GM12872 (cell line): ENCODE measurements at regions not wholly inside any gene's neighbourhood (a gene's known extent, or its start where the extent isn't known, plus 50 kb on each side); places are given as distances from the start of the nearest gene placed in this dataset.

ENCODE experiments used
- CTCF ChIP-seq: IDR thresholded peaks from 3 replicates; pipeline ENCODE4 v1.5.1; 2011; ENCODE audit warnings: low read depth, mild to moderate bottlenecking, low read length, moderate library complexity; ENCODE audit not compliant: insufficient read depth

DNA sequence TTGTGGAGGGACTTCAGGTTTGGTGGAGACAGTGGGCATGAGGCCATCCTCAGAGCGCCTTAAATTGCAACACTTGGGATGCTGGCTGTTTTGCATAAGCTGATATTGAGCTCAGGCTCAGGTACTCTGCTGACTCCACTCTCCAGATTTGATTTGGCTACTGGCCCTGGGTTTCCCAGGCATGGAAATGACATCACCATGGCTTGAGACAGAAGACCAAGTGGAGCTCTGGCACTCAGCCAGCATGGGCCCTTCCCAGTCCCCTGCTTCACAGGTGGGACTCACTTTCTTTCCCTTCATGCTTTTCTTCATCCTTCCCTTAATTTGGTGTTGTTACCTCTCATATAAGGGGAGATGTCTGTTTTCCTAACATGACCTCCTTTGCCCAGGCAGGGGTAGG lies 72.0 kb upstream of the IL12B start:
- no peak for TF ChIP-seq CTCF

GRCh38 chr5:159402856-159403255 lies 72.6 kb upstream of the IL12B start:
- no peak for TF ChIP-seq CTCF

- TF ChIP-seq CTCF = no peak
These were observed 73.8 kb upstream of the IL12B start for GRCh38 chr5:159403906-159404681.

- no peak for TF ChIP-seq CTCF
These were observed 75.3 kb upstream of the IL12B start for GRCh38 chr5:159405611-159406031.

DNA sequence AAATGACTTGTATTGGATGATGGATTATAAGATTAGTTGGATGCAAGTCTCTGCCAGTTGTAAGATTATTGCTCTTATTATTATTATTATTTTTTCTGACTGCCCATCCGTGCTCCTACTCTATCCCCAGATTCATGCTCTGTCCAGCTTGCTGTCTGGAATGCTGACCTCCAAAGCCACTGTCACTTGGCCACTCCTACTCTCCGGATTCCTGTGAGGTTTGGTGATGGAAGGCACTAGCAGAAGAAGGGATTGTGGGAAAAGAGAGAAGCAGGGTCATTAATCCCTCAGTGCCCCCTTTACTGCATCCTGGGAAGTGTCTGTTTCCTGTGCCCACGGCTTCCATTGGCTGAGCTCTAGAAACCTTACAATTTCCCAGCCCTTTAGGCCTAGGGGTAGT lies 76.3 kb upstream of the IL12B start:
- 0 out of 3 replicates have a peak, but pooled peaks have one; percentile 2 for TF ChIP-seq CTCF

DNA sequence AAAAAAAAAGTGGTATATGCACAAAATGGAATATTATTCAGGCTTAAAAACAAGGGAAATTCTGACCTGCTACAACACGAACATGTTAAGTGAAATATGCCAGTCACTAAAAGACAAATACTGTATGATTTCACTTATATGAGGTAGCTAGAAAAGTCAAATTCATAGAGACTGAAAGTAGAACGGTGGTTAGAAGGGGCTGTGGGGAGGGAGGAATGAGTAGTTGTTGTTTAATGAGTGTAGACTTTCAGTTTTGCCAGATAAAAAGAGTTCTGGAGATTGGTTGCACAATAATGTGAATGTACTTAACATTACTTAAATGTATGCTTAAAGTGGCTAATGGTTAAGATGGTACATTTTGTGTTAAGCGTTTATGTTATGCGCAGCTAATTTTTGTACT lies 79.5 kb upstream of the IL12B start:
- no peak for TF ChIP-seq CTCF

GRCh38 chr5:159410480-159410879 lies 80.2 kb upstream of the IL12B start:
- TF ChIP-seq CTCF = no peak
